ENCODE measurements at regions not wholly inside any gene's neighbourhood (a gene's known extent, or its start where the extent isn't known, plus 50 kb on each side); places are given as distances from the start of the nearest gene placed in this dataset.
"Not testable (repeated sequence)": the region's sequence is repeated elsewhere in the genome, so short reads cannot be mapped to it uniquely, and the experiment has no call there.

- no peak for TF ChIP-seq CTCF (IDR thresholded peaks at IDR 0.05)
- intact Hi-C loops (cut with DNase I), result no loop called here
- H3K9me3 ChIP-seq, result no peaks in the 10 kb centered on the region
Measured at GRCh38 chr14:98217530-98217929, 1054.5 kb downstream of the BCL11B start.

GRCh38 chr14:98218218-98218617 lies 1053.8 kb downstream of the BCL11B start:
- Histone ChIP-seq H3K4me3 (no peak overlapping the region), H3K9ac (ENCODE audit: low read depth in 2 of 2, low read length in 2 of 2) (no peak overlapping the region), H3K36me3 (no peaks in the 10 kb centered on the region), H3K27me3 (no peaks in the 10 kb centered on the region), H3K4me1 (no peaks in the 10 kb centered on the region), H3K9me3 (no peaks in the 10 kb centered on the region), H3K27ac (no peak overlapping the region)
- no peak for TF ChIP-seq CTCF (IDR thresholded peaks at IDR 0.05)
- intact Hi-C loops (cut with DNase I), result no loop called here
- no peak for DNase-seq

More at GRCh38 chr14:98217530-98217929, 1054.5 kb downstream of the BCL11B start:
- Histone ChIP-seq H3K36me3 (no peaks in the 10 kb centered on the region), H3K4me3 (no peak overlapping the region), H3K27me3 (no peaks in the 10 kb centered on the region), H3K27ac (no peak overlapping the region), H3K9ac (ENCODE audit: low read depth in 2 of 2, low read length in 2 of 2) (no peak overlapping the region), H3K4me1 (no peaks in the 10 kb centered on the region)
- DNase-seq, result no peak

DNA sequence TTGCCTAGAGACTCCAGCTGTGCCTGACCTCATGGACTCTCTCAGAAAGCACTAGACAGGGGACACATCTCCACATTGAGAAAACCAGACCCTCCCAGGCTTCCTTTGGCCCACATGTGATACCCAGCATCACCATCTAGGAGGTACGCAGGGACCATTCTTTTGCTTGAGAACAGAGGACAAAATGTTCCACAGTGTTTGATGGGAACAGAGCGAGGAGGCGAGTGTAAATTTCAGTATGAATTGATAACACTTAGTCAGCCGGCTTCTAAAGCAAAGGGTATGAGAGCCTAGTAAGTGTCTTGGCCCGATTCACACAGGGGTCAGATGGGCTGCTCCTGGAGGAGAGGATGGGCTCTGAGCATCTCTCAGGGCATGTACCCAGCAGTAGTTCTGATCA lies 1052.4 kb downstream of the BCL11B start:
- H3K4me3 ChIP-seq, result no peak overlapping the region
- intact Hi-C loops (cut with DNase I), result no loop called here
- H3K9me3 ChIP-seq, result no peaks in the 10 kb centered on the region
- no peak for TF ChIP-seq CTCF (IDR thresholded peaks at IDR 0.05)
- H3K4me1 ChIP-seq, result no peaks in the 10 kb centered on the region
- no peaks in the 10 kb centered on the region for H3K36me3 ChIP-seq
- no peaks in the 10 kb centered on the region for H3K27me3 ChIP-seq
- no peak overlapping the region for H3K27ac ChIP-seq
- DNase-seq, result no peak
- no peak overlapping the region for H3K9ac ChIP-seq (ENCODE audit: low read depth in 2 of 2, low read length in 2 of 2)

DNA sequence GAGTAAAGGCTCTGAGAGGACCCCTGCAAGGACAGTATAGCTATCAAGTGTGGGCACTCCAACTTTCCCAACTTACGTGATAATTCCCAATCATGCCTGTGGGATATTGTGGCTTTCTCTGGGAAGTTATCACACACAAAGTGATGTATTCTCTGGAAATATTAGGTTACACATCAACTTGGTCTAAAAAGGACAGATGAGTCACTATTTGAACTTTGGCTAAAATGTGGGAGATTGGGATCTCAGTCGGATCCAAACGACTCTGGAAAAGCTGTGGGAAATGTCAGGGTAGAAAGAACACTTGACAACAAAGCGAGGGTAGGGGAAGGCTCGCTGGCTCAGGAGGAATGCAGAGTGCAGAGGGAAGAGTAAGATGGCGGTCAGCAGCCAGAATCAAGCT lies 1048.9 kb downstream of the BCL11B start:
- H3K9me3 ChIP-seq, result no peaks in the 10 kb centered on the region
- no peak overlapping the region for H3K27ac ChIP-seq
- no peak overlapping the region for H3K9ac ChIP-seq (ENCODE audit: low read depth in 2 of 2, low read length in 2 of 2)
- H3K36me3 ChIP-seq, result no peaks in the 10 kb centered on the region
- no peaks in the 10 kb centered on the region for H3K27me3 ChIP-seq
- H3K4me1 ChIP-seq, result no peaks in the 10 kb centered on the region
- no peak for DNase-seq
- intact Hi-C loops (cut with DNase I), result no loop called here
- H3K4me3 ChIP-seq, result no peak overlapping the region
- no peak for TF ChIP-seq CTCF (IDR thresholded peaks at IDR 0.05)

DNA sequence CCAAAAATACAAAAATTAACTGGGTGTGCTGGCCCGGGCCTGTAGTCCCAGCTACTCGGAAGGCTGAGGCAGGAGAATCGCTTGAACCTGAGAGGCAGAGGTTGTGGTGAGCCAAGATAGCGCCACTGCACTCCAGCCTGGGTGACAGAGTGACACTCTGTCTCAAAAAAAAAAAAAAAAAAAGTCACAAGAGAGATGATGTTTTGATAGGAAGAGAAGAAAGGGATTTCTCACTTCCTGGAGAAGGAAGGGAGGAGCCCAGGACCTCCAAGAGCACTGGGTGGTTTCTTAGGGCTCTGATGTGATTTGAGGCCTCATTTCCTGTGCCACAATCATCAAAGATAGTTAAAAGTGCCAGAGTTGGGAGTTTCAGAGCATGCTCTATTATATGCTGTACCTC lies 1048.3 kb downstream of the BCL11B start:
- H3K9me3 ChIP-seq; DNase-seq; H3K36me3 ChIP-seq; H3K9ac ChIP-seq (ENCODE audit: low read depth in 2 of 2, low read length in 2 of 2); H3K27ac ChIP-seq; intact Hi-C loops (cut with DNase I); H3K4me3 ChIP-seq; H3K4me1 ChIP-seq; H3K27me3 ChIP-seq: not testable (repeated sequence)

DNA sequence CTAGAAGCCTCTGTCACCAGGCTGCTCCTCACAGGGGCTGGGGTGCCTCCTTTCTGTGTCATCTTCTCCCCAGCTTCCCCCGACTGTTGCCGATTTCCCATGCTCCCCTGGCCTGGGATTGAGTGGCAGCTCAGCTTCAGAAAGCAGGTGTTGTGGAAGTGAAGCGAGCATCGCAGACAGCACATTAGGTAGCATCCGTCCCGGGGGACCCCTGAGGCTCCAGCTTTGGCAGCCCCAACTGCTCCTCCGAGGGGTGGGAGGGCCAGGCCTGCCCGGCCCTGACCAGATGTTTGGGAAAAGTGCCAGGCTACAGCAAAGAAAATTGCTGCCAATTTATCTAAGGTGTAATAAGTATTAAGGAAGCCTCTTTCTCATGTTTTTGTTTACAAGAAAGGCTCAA lies 1045.6 kb downstream of the BCL11B start:
- no peaks in the 10 kb centered on the region for H3K9me3 ChIP-seq
- H3K27ac ChIP-seq, result no peak overlapping the region
- no peaks in the 10 kb centered on the region for H3K4me1 ChIP-seq
- no peak for TF ChIP-seq CTCF (IDR thresholded peaks at IDR 0.05)
- H3K4me3 ChIP-seq, result no peak overlapping the region
- no peaks in the 10 kb centered on the region for H3K36me3 ChIP-seq
- no peak for DNase-seq
- intact Hi-C loops (cut with DNase I), result no loop called here
- H3K27me3 ChIP-seq, result no peaks in the 10 kb centered on the region
- no peak overlapping the region for H3K9ac ChIP-seq (ENCODE audit: low read depth in 2 of 2, low read length in 2 of 2)

Measured in colonic mucosa (tissue), 4 donors.